Activated CD4-positive, CD25-positive, alpha-beta regulatory T cell treated with anti-CD3 and anti-CD28 coated beads, Interleukin-2, amount 50 U/mL, for 24 hours (primary cell): ENCODE measurements at regions not wholly inside any gene's neighbourhood (a gene's known extent, or its start where the extent isn't known, plus 50 kb on each side); places are given as distances from the start of the nearest gene placed in this dataset.
A peak's percentile ranks its signal among the peaks of the same experiment; 100 is the strongest.
"Not testable (repeated sequence)": the region's sequence is repeated elsewhere in the genome, so short reads cannot be mapped to it uniquely, and the experiment has no call there.

ENCODE experiments used
- ATAC-seq, 2 donors: fragments of 150-1000 bp; cut with Tn5 transposase; one replicate each; pipeline ENCODE4 v1.10.0; 2021; ENCODE audit warnings: mild to moderate bottlenecking in 1 of 2, moderate library complexity in 1 of 2

GRCh38 chr9:41839786-41840185 is 289.4 kb downstream of the CNTNAP3B start:
- not testable (repeated sequence) for ATAC-seq

DNA sequence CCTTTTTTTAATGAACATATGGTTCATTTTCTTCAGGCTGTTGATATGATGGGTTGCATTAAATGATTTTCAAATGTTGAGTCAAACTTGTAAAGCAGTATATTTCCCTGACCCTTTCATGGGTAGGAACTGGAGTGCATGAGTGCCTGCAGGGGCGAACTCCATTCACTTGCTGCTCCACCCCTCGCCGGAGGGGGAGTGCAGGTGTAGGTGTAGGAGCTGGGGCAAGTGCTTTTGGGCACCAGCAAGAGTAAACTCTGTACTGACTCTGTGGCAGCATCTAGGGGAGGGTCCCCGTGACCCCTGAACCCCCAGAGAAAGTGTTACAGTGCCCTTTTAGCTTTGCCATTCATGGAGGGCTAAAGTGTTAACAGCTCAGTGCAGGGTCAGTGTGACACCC is 290.3 kb downstream of the CNTNAP3B start:
- ATAC-seq, result not testable (repeated sequence)

- ATAC-seq, result not testable (repeated sequence)
These were observed 290.7 kb downstream of the CNTNAP3B start for GRCh38 chr9:41838562-41838851.

DNA sequence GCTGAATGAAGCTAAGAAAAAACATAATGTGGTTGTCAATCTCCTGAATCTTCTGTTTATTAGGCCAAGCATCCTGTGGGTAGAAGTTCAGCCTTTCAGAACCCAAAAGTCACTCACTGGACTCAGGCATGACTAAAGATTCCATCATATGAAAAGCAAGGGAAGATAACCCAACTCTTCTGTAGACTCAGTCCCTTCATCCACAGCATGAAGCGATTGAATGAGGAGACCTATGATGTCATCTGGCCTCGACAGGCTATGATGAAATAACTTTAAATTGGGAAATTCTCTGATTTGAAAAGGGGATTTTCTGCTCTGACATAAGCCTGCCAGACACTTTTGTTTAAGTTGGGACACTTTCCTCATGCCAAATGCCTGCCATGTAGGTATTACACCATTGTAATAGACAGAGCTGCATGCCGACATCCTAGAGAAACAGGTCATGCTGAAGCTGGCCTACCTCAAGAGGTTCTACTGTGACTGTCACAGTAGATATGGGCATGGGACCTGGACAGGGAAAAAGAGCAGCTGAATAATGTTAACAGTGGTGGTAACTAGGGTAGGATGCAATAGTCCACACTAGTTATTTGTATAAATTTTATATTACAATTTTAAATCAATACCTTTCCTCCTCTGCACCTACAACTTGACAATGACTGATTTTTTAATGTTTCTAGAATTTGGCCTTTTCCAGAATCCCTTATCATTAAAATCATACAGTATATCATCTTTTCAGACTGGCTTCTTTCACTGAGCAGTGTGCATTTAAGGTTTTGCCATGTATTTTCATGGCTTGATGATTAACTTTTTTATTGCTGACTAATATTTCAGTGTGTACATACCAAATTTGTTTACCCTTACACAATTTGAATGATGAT is 291.3 kb downstream of the CNTNAP3B start:
- ATAC-seq, result not testable (repeated sequence)

GRCh38 chr9:41833108-41833507 is 296.1 kb downstream of the CNTNAP3B start:
- peak in 1 of 2 donors; percentile 33 for ATAC-seq

DNA sequence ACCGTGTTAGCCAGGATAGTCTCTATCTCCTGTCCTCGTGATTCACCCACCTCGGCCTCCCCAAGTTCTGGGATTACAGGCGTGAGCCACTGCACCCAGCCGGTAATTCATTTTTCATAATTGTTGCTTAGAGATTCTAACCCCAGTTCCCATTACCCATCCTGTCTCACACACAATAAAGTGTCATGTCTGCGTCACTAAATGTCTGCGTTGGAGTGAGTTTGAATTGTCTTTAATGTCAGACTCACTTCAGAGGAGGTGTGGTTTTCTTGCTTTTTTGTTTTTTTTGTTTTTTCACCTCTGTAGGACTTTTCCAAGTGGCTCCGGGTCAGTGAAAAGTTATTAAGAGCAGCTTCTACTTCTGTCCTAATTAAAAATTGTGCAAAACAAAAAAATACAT is 304.5 kb downstream of the CNTNAP3B start:
- ATAC-seq, result not testable (repeated sequence)

GRCh38 chr9:41802706-41803105 is 326.5 kb downstream of the CNTNAP3B start:
- ATAC-seq, result not testable (repeated sequence)

DNA sequence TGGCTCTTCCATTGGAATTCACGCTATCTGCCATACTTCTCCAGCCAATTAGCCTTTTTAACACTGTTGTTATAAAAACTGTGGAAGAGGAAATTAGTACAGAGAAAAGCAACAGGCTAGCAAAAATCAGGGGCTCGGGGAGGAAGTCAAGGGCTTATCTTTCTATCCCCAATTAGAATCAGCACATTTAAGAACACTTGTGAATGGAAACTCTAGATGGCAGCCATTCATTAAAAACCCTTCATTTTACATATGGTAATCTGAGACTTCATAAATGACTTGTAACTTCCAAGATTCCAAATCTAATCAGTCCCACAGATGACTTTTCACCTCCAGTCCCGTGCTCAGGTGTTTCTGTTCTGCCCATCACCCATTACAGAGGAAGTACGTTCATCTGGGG is 330.5 kb downstream of the CNTNAP3B start:
- not testable (repeated sequence) for ATAC-seq

GRCh38 chr9:41790719-41791363 is 338.4 kb downstream of the CNTNAP3B start:
- ATAC-seq, result not testable (repeated sequence)

- ATAC-seq, result not testable (repeated sequence)
These were observed 339.2 kb downstream of the CNTNAP3B start for GRCh38 chr9:41790007-41790406.

DNA sequence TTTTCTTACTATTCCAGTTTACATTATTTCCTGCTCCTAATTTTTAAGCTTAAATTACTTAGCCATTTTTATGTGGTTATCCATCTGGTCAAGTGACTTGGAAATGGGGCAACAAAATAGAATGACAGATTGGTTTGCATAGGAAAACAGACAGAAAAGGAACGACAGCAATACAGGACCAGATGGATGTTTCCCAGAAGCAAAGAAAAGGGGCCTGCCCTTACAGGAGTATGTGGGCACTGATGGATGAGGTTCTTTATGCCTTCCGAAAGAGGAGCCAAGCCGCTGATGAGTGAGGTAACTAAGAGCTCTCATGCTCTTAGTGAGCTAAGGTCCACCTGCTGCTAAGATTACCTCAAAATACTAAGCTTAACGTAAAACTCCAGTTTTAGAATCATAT is 339.8 kb downstream of the CNTNAP3B start:
- not testable (repeated sequence) for ATAC-seq

GRCh38 chr9:41787951-41788350 is 341.3 kb downstream of the CNTNAP3B start:
- not testable (repeated sequence) for ATAC-seq

DNA sequence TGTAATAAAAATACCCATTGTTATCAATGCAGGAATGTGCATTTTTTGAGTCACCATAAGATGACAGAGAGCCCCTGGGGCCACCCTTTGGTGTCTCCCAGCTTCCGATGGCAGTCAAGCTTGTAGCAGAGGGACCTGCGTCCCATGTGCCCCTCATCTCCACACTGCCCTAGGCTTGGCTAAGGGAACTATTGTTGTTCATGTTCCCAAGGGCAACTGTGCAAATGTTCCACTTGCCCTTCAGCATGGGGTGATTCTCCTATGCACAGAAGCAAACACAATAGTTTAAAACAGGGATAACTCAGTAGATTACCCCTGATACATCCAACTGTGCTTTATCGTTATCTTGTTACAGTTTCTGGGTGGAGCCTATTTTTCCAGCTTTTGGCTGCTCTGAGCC is 342.0 kb downstream of the CNTNAP3B start:
- not testable (repeated sequence) for ATAC-seq

- ATAC-seq, result not testable (repeated sequence)
These were observed 345.2 kb downstream of the CNTNAP3B start for GRCh38 chr9:41784006-41784405.

DNA sequence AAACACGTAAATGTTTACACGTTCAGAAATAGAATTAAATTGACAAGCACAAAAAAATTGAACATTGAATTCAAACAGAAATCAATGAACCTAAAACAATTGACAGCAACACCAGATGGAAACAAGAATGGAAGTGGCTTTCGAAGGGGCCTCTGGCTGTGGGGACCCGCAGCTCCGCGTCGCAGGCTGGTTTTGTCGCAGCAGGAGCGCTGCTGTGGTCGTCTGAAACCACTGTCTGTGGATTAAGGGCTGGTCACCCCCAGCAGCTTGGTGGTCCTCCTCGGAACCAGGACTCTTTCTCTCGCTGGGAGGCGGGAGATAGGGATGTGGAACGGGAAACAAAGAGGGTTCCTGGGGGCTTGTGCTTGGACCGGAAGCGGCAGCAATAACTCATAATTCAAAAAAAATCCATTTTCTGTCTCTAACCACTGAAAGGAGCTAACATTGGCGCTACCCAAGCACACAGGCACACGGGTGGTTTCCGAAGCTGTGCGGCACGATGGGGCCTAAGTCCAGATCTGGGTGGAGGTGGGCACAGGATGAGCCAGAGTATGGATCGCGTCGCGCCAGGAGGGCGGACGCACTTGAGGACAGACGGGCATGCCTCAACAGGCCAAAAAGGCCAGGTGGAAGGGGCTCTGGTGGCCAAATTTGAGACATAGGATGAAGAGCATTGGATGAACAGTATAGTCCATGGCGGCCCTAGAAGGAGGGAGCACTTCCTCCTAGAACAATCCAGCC is 346.0 kb downstream of the CNTNAP3B start:
- not testable (repeated sequence) for ATAC-seq

GRCh38 chr9:41781899-41782298 is 347.3 kb downstream of the CNTNAP3B start:
- not testable (repeated sequence) for ATAC-seq

DNA sequence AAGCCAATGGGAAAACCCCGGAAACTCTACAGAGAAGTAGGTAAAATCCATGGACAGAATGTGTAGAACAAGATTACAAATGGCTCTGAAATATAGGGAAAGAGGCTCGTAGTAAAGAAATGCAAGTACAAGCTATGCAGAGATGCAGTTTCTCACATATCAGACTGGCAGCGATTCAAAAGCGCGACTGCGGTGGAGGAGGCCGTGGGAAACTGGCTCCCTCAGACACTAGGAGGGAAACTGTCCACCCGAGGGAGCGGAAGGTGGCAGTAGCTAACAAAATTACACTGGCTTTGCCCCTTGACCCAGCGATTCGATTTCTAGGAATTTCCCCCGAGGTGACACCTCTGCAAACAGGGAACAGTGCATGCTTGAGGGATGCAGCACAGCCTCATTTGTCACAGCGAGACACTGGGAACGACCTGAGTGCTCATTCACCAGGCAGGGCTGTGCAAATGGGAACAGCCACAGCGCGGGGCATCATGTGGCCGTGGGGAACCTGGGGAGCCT is 349.3 kb downstream of the CNTNAP3B start:
- ATAC-seq, result not testable (repeated sequence)

GRCh38 chr9:41779192-41779591 is 350.0 kb downstream of the CNTNAP3B start:
- not testable (repeated sequence) for ATAC-seq

GRCh38 chr9:41778535-41779071 is 350.6 kb downstream of the CNTNAP3B start:
- not testable (repeated sequence) for ATAC-seq

DNA sequence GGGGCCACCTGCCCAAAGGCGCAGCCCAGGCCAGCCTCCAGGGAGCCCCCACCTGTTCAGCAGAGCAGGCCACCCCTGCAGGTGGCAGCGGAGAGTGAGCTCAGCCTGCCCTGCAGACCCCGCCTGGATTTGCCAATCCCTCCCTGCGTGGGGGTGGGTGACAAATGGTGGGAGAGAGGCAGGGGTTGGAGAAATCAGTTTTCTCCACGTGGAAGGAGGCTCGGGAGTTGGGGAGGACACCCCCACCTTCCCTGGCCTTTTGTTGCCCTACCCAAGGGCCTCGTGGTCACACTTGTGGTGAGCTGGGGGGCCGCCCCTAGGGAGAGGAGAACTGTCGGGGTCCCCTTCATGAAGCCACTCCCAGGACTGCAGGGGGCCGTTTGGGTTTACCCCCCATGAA is 351.7 kb downstream of the CNTNAP3B start:
- not testable (repeated sequence) for ATAC-seq

GRCh38 chr9:41772541-41772940 is 356.7 kb downstream of the CNTNAP3B start:
- ATAC-seq, result not testable (repeated sequence)

- not testable (repeated sequence) for ATAC-seq
These were observed 357.5 kb downstream of the CNTNAP3B start for GRCh38 chr9:41771693-41772092.

DNA sequence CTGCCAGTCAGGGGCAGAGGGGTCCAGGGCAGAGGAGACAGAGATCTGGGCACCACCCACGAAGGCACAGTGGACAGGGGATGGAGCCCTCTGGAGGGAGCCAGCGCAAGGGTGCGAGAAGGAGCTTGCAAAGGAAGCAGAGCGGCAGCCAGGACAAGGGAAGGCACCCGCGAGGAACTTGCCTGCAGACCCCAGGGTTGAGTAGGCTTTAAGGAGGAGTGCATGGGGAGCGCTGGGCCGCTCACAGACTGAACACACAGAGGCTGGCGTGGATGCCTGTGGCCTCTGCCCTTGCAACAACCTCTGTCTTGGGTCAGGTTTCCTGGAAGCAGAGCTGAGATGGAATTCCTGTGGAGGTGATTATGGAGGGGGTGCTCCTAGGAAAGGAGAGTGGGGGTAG is 374.4 kb downstream of the CNTNAP3B start:
- not testable (repeated sequence) for ATAC-seq
